ENCODE measurements at regions not wholly inside any gene's neighbourhood (a gene's known extent, or its start where the extent isn't known, plus 50 kb on each side); places are given as distances from the start of the nearest gene placed in this dataset.

DNA sequence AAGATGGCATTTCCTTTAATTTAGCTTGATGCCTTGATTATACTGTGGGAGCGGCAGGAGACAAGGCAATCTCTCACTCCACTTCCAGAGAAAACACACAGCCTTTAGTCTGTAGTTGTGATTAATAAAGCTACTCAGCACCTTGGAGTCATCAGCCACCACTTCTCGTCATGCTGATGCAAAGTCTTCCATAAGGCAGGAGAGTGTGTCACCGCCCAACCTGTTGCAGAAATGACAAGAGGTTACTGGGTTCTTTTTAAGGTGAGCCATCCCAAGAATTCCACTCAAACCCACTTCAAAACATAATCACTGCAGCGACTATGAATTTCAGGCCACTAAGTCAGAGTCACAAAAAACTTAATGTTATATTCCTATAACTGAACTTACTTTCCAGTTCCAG is 223.9 kb upstream of the TOX3 start:
- H3K36me3 Mint-ChIP-seq, result no peaks in the 10 kb centered on the region
- H3K27ac Mint-ChIP-seq, result no peak overlapping the region
- H3K4me1 Mint-ChIP-seq, result peaks cover 10% of the 10 kb centered on the region
- TF ChIP-seq, protein P1, sequence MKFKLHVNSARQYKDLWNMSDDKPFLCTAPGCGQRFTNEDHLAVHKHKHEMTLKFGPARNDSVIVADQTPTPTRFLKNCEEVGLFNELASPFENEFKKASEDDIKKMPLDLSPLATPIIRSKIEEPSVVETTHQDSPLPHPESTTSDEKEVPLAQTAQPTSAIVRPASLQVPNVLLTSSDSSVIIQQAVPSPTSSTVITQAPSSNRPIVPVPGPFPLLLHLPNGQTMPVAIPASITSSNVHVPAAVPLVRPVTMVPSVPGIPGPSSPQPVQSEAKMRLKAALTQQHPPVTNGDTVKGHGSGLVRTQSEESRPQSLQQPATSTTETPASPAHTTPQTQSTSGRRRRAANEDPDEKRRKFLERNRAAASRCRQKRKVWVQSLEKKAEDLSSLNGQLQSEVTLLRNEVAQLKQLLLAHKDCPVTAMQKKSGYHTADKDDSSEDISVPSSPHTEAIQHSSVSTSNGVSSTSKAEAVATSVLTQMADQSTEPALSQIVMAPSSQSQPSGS (CRISPR knock-in tag; IDR thresholded peaks at IDR 0.05; ENCODE audit: borderline replicate concordance, low read depth), result no peak
- TF ChIP-seq, protein P2, sequence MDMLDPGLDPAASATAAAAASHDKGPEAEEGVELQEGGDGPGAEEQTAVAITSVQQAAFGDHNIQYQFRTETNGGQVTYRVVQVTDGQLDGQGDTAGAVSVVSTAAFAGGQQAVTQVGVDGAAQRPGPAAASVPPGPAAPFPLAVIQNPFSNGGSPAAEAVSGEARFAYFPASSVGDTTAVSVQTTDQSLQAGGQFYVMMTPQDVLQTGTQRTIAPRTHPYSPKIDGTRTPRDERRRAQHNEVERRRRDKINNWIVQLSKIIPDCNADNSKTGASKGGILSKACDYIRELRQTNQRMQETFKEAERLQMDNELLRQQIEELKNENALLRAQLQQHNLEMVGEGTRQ (CRISPR knock-in tag; IDR thresholded peaks at IDR 0.05), result no peak
- TF ChIP-seq, protein P3, sequence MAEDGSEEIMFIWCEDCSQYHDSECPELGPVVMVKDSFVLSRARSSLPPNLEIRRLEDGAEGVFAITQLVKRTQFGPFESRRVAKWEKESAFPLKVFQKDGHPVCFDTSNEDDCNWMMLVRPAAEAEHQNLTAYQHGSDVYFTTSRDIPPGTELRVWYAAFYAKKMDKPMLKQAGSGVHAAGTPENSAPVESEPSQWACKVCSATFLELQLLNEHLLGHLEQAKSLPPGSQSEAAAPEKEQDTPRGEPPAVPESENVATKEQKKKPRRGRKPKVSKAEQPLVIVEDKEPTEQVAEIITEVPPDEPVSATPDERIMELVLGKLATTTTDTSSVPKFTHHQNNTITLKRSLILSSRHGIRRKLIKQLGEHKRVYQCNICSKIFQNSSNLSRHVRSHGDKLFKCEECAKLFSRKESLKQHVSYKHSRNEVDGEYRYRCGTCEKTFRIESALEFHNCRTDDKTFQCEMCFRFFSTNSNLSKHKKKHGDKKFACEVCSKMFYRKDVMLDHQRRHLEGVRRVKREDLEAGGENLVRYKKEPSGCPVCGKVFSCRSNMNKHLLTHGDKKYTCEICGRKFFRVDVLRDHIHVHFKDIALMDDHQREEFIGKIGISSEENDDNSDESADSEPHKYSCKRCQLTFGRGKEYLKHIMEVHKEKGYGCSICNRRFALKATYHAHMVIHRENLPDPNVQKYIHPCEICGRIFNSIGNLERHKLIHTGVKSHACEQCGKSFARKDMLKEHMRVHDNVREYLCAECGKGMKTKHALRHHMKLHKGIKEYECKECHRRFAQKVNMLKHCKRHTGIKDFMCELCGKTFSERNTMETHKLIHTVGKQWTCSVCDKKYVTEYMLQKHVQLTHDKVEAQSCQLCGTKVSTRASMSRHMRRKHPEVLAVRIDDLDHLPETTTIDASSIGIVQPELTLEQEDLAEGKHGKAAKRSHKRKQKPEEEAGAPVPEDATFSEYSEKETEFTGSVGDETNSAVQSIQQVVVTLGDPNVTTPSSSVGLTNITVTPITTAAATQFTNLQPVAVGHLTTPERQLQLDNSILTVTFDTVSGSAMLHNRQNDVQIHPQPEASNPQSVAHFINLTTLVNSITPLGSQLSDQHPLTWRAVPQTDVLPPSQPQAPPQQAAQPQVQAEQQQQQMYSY (CRISPR knock-in tag; IDR thresholded peaks at IDR 0.05), result no peak
- TF ChIP-seq, protein P4, sequence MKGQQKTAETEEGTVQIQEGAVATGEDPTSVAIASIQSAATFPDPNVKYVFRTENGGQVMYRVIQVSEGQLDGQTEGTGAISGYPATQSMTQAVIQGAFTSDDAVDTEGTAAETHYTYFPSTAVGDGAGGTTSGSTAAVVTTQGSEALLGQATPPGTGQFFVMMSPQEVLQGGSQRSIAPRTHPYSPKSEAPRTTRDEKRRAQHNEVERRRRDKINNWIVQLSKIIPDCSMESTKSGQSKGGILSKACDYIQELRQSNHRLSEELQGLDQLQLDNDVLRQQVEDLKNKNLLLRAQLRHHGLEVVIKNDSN (CRISPR knock-in tag; IDR thresholded peaks at IDR 0.05), result no peak
- TF ChIP-seq NFATC4 (CRISPR knock-in tag; IDR thresholded peaks at IDR 0.05), result no peak
- TF ChIP-seq, protein P5, sequence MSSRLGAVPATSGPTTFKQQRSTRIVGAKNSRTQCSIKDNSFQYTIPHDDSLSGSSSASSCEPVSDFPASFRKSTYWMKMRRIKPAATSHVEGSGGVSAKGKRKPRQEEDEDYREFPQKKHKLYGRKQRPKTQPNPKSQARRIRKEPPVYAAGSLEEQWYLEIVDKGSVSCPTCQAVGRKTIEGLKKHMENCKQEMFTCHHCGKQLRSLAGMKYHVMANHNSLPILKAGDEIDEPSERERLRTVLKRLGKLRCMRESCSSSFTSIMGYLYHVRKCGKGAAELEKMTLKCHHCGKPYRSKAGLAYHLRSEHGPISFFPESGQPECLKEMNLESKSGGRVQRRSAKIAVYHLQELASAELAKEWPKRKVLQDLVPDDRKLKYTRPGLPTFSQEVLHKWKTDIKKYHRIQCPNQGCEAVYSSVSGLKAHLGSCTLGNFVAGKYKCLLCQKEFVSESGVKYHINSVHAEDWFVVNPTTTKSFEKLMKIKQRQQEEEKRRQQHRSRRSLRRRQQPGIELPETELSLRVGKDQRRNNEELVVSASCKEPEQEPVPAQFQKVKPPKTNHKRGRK (CRISPR knock-in tag; IDR thresholded peaks at IDR 0.05; ENCODE audit: borderline replicate concordance), result no peak
- H3K9me3 Mint-ChIP-seq, result peaks cover 5% of the 10 kb centered on the region
- H3K27me3 Mint-ChIP-seq (ENCODE audit: low read depth), result no peaks in the 10 kb centered on the region
- ChIA-PET CTCF (no interaction called here), POLR2A (no interaction called here)
- H3K4me3 Mint-ChIP-seq, result no peak overlapping the region
- ATAC-seq (no peak), DNase-seq (ENCODE audit: low spot score) (no peak)

DNA sequence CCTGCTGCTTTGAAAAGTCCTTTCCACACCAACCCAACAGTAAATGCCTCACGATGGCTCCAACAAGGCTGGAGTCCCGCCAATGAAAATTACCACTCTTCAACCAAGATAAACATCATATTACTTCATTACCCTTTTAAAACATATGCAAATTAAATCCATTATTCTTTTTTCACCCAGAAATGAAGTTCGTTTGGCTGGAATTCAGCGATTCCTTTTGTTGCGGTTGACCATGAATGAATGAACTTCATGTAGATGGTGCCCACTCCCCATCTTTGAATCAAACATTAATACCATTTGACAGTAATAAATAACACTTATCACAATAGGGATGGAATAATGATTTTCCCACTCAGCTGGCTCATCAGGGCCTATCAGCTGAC is 211.5 kb upstream of the TOX3 start:
- DNase-seq (ENCODE audit: low spot score) (no peak), ATAC-seq (no peak)
- H3K27me3 Mint-ChIP-seq (ENCODE audit: low read depth), result no peaks in the 10 kb centered on the region
- no peak for TF ChIP-seq NR3C1 (CRISPR knock-in tag; conservative IDR thresholded peaks at IDR 0.05; ENCODE audit: low read depth)
- TF ChIP-seq NR1H2 (CRISPR knock-in tag; IDR thresholded peaks at IDR 0.05), result no peak
- CTCF ChIA-PET, result no interaction called here
- H3K27ac Mint-ChIP-seq, result no peak overlapping the region
- H3K4me1 Mint-ChIP-seq, result peaks cover 9% of the 10 kb centered on the region; the same call in 1 of the 2 replicates
- POLR2A ChIA-PET, result no interaction called here
- H3K4me3 Mint-ChIP-seq, result no peak overlapping the region
- no peaks in the 10 kb centered on the region for H3K36me3 Mint-ChIP-seq
- H3K9me3 Mint-ChIP-seq, result no peaks in the 10 kb centered on the region

DNA sequence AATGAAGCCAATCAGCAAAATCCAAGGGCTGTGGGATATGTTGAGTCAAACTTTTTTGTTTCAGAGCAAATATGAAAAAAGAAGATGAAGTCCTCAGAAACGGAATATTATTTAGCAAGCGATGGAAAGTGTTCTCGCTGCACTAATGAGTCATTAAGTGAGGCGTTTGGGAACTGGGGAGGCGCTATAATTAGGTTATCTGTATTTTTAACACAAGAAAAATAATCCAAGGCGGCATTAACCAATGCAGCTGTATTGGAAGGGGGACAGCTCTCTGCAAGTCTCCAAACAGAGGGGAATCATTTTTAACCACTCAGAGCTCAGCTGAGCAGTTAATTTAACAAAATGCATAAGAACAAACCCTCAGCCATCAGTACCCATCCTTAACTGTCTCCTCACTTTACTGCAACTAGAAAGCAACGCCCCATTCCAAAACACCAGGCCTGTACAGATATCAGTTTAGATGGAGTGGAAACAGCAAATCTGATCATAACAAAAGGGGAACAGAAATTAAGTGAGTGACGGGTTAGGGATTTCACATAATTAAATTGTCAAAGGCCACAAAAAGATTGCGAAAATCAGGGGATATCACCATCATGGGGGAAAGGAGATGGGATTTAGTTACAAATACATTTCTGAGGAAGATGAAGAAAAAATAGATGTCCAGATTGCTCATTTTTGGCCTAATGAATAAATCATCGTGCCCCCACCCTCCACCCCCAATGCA is 211.0 kb upstream of the TOX3 start:
- DNase-seq (ENCODE audit: low spot score) (no peak), ATAC-seq (no peak)
- Mint-ChIP-seq H3K9me3 (no peaks in the 10 kb centered on the region), H3K36me3 (no peaks in the 10 kb centered on the region), H3K27me3 (ENCODE audit: low read depth) (no peaks in the 10 kb centered on the region), H3K4me3 (no peak overlapping the region), H3K27ac (no peak overlapping the region), H3K4me1 (peaks cover 9% of the 10 kb centered on the region; the same call in 1 of the 2 replicates)
- POLR2A ChIA-PET, result no interaction called here
- CTCF ChIA-PET, result no interaction called here
- no peak for TF ChIP-seq ZNF416 (CRISPR knock-in tag; IDR thresholded peaks at IDR 0.05)
- TF ChIP-seq ZNF396 (CRISPR knock-in tag; IDR thresholded peaks at IDR 0.05; ENCODE audit: borderline replicate concordance), result no peak
- TF ChIP-seq, protein P6, sequence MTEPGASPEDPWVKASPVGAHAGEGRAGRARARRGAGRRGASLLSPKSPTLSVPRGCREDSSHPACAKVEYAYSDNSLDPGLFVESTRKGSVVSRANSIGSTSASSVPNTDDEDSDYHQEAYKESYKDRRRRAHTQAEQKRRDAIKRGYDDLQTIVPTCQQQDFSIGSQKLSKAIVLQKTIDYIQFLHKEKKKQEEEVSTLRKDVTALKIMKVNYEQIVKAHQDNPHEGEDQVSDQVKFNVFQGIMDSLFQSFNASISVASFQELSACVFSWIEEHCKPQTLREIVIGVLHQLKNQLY (CRISPR knock-in tag; IDR thresholded peaks at IDR 0.05), result no peak
- TF ChIP-seq ELF4 (CRISPR knock-in tag; IDR thresholded peaks at IDR 0.05; ENCODE audit: low read depth), result no peak
- TF ChIP-seq ZNF317 (CRISPR knock-in tag; IDR thresholded peaks at IDR 0.05; ENCODE audit: borderline replicate concordance, low read depth), result no peak
- TF ChIP-seq NR2C2 (CRISPR knock-in tag; IDR thresholded peaks at IDR 0.05), result no peak
- no peak for TF ChIP-seq ATF1 (CRISPR knock-in tag; IDR thresholded peaks at IDR 0.05)
- TF ChIP-seq NFYB (CRISPR knock-in tag; conservative IDR thresholded peaks at IDR 0.05; ENCODE audit: low read depth), result no peak
- no peak for TF ChIP-seq ETV6 (CRISPR knock-in tag; IDR thresholded peaks at IDR 0.05)
- TF ChIP-seq JAZF1 (CRISPR knock-in tag; IDR thresholded peaks at IDR 0.05), result no peak
- TF ChIP-seq, protein P7, sequence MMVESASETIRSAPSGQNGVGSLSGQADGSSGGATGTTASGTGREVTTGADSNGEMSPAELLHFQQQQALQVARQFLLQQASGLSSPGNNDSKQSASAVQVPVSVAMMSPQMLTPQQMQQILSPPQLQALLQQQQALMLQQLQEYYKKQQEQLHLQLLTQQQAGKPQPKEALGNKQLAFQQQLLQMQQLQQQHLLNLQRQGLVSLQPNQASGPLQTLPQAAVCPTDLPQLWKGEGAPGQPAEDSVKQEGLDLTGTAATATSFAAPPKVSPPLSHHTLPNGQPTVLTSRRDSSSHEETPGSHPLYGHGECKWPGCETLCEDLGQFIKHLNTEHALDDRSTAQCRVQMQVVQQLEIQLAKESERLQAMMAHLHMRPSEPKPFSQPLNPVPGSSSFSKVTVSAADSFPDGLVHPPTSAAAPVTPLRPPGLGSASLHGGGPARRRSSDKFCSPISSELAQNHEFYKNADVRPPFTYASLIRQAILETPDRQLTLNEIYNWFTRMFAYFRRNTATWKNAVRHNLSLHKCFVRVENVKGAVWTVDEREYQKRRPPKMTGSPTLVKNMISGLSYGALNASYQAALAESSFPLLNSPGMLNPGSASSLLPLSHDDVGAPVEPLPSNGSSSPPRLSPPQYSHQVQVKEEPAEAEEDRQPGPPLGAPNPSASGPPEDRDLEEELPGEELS (CRISPR knock-in tag; IDR thresholded peaks at IDR 0.05), result no peak

Measured in WTC11 (cell line).